DOHH2 (cell line): ENCODE measurements at regions not wholly inside any gene's neighbourhood (a gene's known extent, or its start where the extent isn't known, plus 50 kb on each side); places are given as distances from the start of the nearest gene placed in this dataset.

ENCODE experiments used
- EZH2phosphoT487 ChIP-seq: fragments of 200-600 bp; sonication (generic); IDR thresholded peaks from 2 replicates; pipeline ENCODE4 v1.6.1; 2017; ENCODE audit warnings: borderline replicate concordance, mild to moderate bottlenecking, antibody characterized with exemption, low read length, moderate library complexity, mixed read lengths
- TF ChIP-seq, protein P1 (sequence below): fragments of 200-600 bp; sonication (generic); IDR thresholded peaks from one replicate; pipeline ENCODE4 v1.5.1; 2014; ENCODE audit warnings: antibody characterized with exemption, mild to moderate bottlenecking, low read depth, low read length; ENCODE audit not compliant: poor library complexity, severe bottlenecking

DNA sequence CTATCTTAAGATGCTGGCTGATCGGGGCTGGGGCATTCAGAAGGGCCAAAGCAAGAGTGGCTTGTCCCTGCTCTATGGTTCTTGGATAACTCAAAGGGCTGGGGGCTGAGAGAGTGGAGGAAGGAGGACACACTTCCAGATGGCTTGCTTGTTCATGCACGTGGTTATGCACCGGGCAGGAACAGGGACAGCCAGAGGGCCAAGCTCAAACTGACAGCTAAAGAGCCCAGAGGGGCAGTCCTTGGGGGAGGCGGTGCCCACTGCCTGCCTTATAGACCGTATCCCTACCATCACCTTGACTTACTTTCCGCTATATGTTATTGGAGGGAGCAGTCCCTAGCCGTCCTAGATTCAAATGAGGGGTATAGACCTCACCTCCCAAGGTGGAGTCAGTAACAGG lies 192.7 kb upstream of the SVIL start:
- TF ChIP-seq, protein P1, sequence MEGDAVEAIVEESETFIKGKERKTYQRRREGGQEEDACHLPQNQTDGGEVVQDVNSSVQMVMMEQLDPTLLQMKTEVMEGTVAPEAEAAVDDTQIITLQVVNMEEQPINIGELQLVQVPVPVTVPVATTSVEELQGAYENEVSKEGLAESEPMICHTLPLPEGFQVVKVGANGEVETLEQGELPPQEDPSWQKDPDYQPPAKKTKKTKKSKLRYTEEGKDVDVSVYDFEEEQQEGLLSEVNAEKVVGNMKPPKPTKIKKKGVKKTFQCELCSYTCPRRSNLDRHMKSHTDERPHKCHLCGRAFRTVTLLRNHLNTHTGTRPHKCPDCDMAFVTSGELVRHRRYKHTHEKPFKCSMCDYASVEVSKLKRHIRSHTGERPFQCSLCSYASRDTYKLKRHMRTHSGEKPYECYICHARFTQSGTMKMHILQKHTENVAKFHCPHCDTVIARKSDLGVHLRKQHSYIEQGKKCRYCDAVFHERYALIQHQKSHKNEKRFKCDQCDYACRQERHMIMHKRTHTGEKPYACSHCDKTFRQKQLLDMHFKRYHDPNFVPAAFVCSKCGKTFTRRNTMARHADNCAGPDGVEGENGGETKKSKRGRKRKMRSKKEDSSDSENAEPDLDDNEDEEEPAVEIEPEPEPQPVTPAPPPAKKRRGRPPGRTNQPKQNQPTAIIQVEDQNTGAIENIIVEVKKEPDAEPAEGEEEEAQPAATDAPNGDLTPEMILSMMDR = no peak
- no peak for TF ChIP-seq EZH2phosphoT487
